NCI-H2029 treated with DMSO at 0.1 percent for 48 hours (cell line): ENCODE measurements at regions not wholly inside any gene's neighbourhood (a gene's known extent, or its start where the extent isn't known, plus 50 kb on each side); places are given as distances from the start of the nearest gene placed in this dataset.

Experiments
- DNase-seq: peaks from one replicate; lab custom pipeline; 2025; lab: John Stamatoyannopoulos, UW

GRCh38 chr13:79711631-79712030 lies 230.7 kb downstream of the NDFIP2 start:
- no peak for DNase-seq

GRCh38 chr13:79710376-79710775 lies 229.4 kb downstream of the NDFIP2 start:
- DNase-seq: no peak

GRCh38 chr13:79709471-79709870 lies 228.5 kb downstream of the NDFIP2 start:
- DNase-seq: no peak

GRCh38 chr13:79703772-79704171 lies 222.8 kb downstream of the NDFIP2 start:
- no peak for DNase-seq

GRCh38 chr13:79695754-79696153 lies 214.8 kb downstream of the NDFIP2 start:
- no peak for DNase-seq

- DNase-seq: no peak
These were observed 211.9 kb downstream of the NDFIP2 start for GRCh38 chr13:79692846-79693245.

- DNase-seq: no peak
These were observed 210.9 kb downstream of the NDFIP2 start for GRCh38 chr13:79691826-79692225.

- DNase-seq: no peak
These were observed 207.8 kb downstream of the NDFIP2 start for GRCh38 chr13:79688741-79689140.

GRCh38 chr13:79686441-79686840 lies 205.5 kb downstream of the NDFIP2 start:
- no peak for DNase-seq

- DNase-seq: no peak
These were observed 203.4 kb downstream of the NDFIP2 start for GRCh38 chr13:79684371-79684770.

- DNase-seq: no peak
These were observed 201.2 kb downstream of the NDFIP2 start for GRCh38 chr13:79682164-79682563.

- no peak for DNase-seq
These were observed 200.1 kb downstream of the NDFIP2 start for GRCh38 chr13:79681069-79681468.

GRCh38 chr13:79680485-79680884 lies 199.5 kb downstream of the NDFIP2 start:
- no peak for DNase-seq

- DNase-seq: no peak
These were observed 198.4 kb downstream of the NDFIP2 start for GRCh38 chr13:79679334-79679733.

GRCh38 chr13:79678100-79678499 lies 197.1 kb downstream of the NDFIP2 start:
- DNase-seq: no peak

GRCh38 chr13:79675931-79676660 lies 195.1 kb downstream of the NDFIP2 start:
- no peak for DNase-seq

GRCh38 chr13:79674765-79675515 lies 194.0 kb downstream of the NDFIP2 start:
- DNase-seq: no peak

- no peak for DNase-seq
These were observed 193.0 kb downstream of the NDFIP2 start for GRCh38 chr13:79673993-79674377.

- DNase-seq: no peak
These were observed 192.5 kb downstream of the NDFIP2 start for GRCh38 chr13:79673310-79673992.

GRCh38 chr13:79671420-79671819 lies 190.5 kb downstream of the NDFIP2 start:
- DNase-seq: no peak

- no peak for DNase-seq
These were observed 187.3 kb downstream of the NDFIP2 start for GRCh38 chr13:79668201-79668752.

GRCh38 chr13:79667771-79668170 lies 186.8 kb downstream of the NDFIP2 start:
- no peak for DNase-seq
